A673 (cell line): ENCODE measurements at regions not wholly inside any gene's neighbourhood (a gene's known extent, or its start where the extent isn't known, plus 50 kb on each side); places are given as distances from the start of the nearest gene placed in this dataset.

Experiments
- EZH2 ChIP-seq: fragments of 200-600 bp; sonication (generic); IDR thresholded peaks from 2 replicates; pipeline ENCODE4 v1.6.1; 2017; ENCODE audit warnings: borderline replicate concordance, low read depth, mild to moderate bottlenecking, mixed read lengths, antibody characterized with exemption, low read length; ENCODE audit not compliant: poor library complexity, severe bottlenecking
- TF ChIP-seq, protein P1 (sequence below): fragments of 300-800, 200-600 bp; sonication (generic); conservative IDR thresholded peaks from 2 replicates; pipeline ENCODE4 v1.5.1; 2017; ENCODE audit warnings: low read depth, mild to moderate bottlenecking, antibody characterized with exemption, low read length, moderate library complexity, mixed read lengths

DNA sequence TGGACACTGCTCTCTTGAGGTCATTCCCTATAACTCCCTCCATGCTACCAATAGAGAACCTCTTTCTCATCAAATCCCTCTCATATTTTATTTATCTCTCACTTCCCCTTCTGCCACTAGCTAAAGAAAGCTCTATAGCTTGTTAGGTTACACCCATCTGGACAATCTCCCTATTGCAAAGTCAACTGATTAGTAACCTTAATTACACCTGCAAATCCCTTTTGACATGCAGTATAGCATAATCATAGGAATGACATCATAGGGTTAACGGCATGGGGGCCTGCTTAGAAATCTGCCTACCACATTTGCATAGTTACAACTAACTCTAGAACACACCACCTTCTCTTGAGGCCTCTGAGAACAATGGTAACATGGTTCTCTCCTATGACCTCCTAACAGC, 181.2 kb downstream of the EMP1 start:
- TF ChIP-seq, protein P1, sequence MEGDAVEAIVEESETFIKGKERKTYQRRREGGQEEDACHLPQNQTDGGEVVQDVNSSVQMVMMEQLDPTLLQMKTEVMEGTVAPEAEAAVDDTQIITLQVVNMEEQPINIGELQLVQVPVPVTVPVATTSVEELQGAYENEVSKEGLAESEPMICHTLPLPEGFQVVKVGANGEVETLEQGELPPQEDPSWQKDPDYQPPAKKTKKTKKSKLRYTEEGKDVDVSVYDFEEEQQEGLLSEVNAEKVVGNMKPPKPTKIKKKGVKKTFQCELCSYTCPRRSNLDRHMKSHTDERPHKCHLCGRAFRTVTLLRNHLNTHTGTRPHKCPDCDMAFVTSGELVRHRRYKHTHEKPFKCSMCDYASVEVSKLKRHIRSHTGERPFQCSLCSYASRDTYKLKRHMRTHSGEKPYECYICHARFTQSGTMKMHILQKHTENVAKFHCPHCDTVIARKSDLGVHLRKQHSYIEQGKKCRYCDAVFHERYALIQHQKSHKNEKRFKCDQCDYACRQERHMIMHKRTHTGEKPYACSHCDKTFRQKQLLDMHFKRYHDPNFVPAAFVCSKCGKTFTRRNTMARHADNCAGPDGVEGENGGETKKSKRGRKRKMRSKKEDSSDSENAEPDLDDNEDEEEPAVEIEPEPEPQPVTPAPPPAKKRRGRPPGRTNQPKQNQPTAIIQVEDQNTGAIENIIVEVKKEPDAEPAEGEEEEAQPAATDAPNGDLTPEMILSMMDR, result no peak
- TF ChIP-seq EZH2, result no peak
